ENCODE measurements at regions not wholly inside any gene's neighbourhood (a gene's known extent, or its start where the extent isn't known, plus 50 kb on each side); places are given as distances from the start of the nearest gene placed in this dataset.

GRCh38 chr2:56118474-56118873 lies 65.3 kb upstream of the CCDC85A start:
- TF ChIP-seq POLR2A (IDR thresholded peaks at IDR 0.05) (no peak), POLR2AphosphoS5 (IDR thresholded peaks at IDR 0.05; ENCODE audit: insufficient read depth in 1 of 2, low read depth in 1 of 2) (no peak)
